GM19239 (cell line): ENCODE measurements at regions not wholly inside any gene's neighbourhood (a gene's known extent, or its start where the extent isn't known, plus 50 kb on each side); places are given as distances from the start of the nearest gene placed in this dataset.

Experiments used
- DNase-seq: peaks from one replicate; pipeline ENCODE4 v3.0.0; 2011; ENCODE audit warnings: low spot score; ENCODE audit not compliant: insufficient read length
- FAIRE-seq: peaks from 2 replicates; lab custom pipeline; 2011; peaks lifted over from hg19 to GRCh38; lab: Jason Lieb, UNC

DNA sequence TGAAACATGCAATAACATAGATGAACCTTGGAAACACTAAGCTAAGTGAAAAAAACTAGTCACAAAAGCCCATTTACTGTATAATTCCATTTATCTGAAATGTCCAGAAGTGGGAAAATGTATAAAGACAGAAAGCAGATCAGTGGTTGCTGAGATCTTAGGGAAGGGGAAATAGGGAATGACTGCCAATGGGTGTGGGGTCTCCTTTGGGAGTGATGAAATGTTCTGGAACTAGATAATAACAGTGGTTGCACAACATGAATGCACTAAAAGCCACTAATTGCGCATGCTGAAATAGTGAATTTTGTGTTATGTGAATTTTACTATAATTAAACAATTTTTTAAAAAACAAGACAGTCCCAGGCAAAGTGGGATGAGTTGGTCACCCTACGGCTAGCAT, 472.8 kb downstream of the CCDC171 start:
- FAIRE-seq (no peak), DNase-seq (no peak)

DNA sequence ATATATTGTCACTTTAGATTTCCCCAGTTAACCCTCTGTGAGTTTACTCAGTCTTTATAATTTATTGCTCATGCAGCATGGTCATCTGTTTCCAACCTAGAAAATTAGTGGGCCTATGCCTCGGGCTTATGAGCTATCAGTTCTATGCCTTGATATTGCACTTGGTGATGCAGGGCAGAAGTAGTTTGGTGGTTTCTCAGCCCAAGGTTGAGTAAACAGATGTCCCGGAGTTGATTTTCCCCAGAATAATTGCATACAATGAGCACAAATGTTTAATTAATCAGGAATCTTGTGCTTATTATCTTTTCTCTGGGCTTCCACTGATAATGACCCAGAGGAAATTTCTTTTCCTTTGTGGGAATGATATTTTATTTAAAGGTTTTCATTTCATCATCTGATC, 474.0 kb downstream of the CCDC171 start:
- DNase-seq (no peak), FAIRE-seq (no peak)

DNA sequence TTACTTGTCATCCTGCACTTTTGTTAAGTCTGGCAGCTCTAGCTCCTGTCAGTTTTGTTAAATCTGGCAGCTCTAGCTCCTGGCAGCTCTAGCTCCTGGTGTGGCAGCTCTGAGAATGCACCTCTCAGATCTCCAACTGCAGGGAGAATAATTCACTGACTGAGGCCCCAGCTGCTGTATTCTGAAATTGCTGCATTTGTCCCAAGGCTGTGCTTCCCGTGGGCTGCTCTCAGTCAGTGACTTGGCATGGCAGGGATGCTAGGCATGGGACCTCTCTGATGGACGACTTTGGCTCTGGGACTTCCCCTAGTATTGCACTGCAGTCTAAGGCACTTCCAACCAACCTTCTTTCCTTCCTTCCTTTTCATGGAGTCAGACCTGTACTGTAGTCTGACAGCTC, 475.7 kb downstream of the CCDC171 start:
- DNase-seq, result no peak
- FAIRE-seq, result no peak

DNA sequence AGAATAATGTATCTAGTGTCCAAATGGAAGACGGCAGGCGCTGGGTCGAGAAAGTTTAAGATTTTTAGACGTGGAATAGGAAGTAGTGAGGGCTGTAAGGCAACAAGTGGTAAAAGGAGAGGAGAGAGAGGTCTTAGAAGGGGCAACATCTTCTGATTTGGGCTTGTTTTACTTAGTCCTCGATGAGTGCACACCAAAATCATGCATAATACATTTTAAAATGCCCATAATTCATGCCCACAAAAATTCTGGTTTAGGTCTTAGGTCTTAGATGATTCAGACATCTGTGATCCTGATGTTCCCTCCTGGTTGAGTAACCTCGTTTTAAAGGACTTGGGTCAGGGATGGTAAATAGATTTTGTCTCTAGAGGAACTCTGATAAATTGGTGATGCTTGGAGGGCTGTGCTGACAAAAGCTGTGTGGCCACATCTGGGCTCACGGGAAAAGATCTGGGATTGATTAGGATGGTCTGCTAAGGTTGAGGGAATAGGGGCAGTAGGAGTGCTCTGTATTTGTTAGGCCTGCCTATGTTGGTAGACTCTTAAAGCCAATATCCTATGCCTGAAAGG, 476.3 kb downstream of the CCDC171 start:
- FAIRE-seq (no peak), DNase-seq (no peak)

DNA sequence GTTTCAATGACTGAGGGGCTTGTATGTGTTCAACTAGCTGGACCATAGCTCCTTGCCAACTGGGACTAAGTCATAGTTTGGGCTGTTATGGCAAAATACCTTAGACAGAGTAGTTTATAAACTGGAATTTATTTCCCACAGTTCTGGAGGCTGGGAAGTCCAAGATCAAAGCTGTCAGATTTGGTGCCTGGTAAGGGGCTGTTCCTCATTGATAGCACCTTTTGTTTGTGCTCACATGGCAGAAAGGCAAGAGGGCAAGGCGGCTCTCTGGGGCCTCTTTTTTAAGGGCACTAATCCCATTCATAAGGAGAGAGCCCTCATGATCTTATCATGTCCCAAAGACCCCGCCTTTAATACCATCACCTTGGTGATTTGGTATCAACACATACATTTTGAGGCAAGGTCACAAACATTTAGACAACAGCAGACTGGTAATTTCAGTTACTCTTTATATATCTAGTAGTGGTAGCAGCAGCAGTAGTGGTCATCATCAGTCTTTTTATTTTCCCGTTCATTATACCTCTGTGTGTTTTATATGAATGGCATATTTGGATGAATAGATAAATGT, 477.0 kb downstream of the CCDC171 start:
- FAIRE-seq (no peak), DNase-seq (no peak)

DNA sequence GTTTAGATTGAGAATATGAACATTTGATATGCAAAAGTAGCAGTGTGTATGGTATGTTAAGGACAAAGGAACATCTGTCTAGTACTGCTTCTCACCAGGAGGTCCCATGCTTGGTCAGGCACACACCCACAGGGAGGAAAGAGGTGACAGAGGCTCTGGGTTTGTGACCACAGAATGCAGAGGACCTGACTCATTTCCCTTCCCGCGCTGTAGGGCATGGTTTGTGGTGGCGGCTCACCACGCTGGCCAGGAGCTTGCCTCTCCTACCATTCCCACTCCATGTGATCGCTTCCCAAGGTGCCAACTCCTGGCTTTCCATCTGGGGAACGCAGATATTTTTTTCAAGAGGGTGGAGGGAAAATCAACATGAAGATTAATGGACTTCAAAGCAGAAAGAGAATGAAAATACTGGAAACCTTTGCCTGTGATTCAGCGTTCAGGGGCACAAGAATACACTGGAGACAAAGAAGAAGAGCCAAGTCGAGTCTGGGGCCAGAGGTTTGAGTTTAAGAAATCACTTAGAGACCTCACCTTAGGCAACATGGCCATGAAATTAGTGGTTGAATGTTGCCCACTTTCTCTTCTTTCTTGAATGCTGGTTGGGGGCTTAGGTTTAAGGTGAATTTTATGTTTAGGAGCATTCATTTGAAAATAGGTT, 477.8 kb downstream of the CCDC171 start:
- DNase-seq (no peak), FAIRE-seq (no peak)

DNA sequence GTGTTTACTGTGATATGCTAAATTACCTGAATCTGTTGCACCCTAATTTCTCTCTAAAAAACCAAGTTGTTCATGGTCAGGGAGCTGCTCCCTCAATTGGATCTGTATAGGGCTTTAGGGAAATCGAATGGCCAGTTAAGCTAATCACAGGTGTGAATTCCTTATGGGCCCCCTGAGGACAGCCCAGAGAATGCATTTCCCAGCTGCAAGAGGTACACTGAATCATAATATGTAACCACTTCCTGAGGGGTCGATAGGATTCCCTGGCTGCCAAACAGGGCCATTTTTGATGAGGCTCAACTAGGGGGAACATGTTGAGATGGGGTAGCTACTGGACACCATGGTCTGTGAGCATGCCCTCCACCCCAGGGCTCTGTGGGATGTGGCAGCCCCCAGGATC, 478.6 kb downstream of the CCDC171 start:
- no peak for FAIRE-seq

DNA sequence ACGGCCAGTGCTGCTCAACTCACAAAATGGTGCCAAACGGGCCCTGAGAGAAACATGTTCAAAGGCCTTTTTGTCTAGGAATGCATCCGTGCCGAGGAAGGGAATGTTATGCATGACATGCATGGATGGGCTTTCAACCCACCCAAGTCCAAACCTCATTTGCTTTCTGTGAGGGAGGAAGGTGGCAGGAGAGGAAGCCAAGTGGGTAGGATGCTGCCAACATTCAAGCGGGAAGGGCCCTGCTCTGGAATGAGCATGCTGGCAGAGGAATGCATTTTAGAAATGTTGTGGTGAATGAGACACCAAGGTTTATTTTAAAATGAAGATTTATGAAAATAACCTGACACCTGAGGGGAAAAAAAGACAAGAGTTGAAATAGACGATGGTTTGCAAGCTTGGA, 479.1 kb downstream of the CCDC171 start:
- DNase-seq, result no peak
- FAIRE-seq, result no peak

More for the DNA sequence above, 478.6 kb downstream of the CCDC171 start:
- no peak for DNase-seq

DNA sequence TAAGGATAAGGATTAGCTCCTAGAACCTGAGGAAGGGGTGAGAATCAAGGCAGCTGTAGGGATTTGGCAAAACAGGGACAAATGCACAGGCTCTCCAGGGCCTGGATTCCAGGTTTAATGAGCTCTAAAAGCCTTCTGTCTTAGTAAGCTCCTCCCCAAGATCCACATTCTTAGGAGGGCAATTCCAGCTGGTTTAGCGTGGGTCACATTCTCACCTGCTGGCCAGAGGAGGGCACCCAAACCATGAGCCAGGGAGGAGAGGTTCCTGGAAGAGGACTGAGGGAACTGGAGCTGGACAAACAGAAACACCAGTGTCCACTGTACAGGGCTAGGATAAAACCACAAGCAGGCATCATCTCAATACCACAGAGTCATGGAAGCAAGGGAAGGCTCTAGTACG, 480.0 kb downstream of the CCDC171 start:
- no peak for FAIRE-seq
- no peak for DNase-seq

DNA sequence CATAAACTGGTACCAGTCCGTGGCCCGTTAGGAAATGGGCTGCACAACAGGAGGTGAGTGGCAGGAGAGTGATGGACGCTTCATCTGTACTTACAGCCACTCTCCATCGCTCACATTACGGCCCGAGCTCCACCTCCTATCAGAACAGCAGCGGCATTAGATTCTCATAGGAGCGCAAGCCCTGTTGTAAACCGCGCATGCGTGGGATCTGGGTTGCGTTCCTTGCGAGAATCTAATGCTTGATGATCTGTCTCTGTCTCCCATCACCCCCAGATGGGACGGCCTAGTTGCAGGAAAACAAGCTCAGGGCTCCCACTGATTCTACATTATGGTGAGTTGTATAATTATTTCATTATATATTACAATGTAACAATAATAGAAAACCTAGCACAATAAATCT, 480.4 kb downstream of the CCDC171 start:
- no peak for FAIRE-seq
- no peak for DNase-seq

DNA sequence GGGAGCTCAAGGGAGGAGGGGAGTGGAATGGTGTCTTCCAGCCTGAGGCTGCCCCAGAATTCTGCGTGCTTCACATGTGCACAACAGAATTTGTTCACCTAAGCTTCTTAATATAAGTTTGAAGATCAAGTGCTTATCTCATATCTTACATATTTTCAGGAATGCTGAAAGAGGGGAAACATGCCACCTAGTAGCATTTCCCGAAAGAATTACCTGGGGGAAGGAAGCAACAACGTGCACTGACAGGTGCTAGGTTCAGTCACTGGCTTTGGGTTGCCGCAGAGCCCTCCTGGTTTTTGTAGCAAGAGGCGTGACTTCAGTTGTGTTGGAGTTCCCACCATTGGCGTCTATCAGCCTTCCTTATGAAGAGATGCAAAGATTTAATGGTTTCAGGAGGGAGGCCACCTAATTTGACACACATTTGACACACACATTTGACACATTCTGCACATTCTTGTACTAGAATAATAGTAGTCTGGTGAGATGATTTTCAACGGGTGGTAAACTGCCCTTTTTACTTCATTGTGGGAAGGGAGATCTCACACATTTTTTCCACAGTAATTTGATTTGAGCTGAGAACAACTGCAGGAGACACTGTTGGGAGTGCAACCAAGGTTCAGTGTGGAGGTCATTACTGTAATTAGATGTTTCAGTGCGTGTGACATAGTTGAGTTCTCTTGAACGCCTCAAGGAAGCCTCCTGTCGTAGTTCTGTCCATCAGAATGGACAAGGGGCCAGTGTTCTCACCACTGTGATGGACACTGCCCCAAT, 481.3 kb downstream of the CCDC171 start:
- FAIRE-seq (no peak), DNase-seq (no peak)

DNA sequence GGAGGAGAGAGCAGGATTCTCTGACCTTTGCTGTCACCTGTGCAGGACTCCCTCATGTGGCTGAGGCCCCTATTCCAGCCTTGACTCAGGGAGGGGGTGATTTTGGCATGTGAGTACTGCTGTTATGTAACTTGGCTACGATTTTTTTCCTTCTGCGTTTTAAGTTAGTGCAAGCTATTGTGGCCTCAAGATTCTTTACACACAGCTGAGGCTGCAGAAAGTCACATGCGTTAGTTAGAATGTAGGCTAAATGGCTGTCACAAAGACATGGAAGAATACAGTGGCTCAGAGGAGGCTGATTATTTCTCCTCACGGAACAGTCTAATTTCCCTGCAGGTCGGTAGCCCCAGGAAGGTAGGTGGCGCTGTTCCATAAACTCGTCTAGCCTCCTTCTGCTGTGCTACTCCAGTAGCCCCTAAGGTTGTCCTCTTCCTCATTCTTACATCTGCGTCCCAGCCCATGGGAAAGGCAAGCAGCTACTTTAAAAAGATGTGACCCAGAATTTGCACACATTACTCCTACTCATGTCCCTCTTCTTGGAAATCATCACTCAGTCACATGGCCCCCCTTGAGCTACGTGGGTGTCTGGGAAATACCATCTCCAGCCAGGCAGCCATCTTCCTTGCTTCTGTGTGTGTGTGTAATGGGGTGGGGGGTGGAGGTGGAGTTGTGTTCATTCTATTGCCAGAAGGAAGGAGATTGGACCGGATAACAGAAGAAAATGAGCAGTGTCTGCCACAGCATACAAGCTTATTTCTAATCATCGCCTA, 486.6 kb downstream of the CCDC171 start:
- DNase-seq (no peak), FAIRE-seq (no peak)

DNA sequence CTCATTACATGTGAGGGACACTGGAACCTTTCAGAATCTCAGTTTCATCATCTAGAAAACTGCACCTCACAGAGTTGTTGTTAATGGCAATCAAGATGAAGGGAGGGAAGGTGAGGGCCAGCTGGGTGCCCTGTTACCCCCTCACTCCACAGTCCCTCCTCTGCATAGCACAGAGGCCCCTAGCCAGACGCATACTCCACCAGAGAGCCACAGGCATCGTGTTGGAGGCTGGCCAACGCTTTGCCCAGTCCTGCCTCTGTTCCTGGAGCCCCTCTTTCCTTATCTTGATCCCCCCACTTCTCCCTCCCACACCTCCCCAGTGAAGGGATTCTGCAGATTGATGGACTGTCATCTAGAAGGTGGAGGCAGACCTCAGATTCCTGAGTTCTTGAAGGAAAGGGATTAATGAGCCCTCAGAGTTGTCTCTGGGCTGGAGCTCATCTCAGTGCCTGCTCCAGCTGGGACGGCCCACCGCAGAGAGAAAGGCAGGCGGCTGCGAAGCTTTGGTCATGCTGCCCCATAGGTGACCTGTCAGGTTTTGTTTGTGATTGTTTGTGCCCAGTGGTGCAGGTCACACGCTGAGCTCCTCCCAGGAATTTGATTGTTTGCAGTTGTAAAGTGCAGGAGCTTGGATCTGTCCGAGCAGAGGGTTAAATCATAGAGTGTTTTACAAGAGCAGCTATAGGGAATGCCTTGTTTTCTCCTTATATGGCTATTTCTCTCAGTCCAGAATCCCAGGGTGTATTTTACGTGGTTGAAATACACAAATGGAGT, 487.3 kb downstream of the CCDC171 start:
- no peak for FAIRE-seq
- DNase-seq, result no peak

DNA sequence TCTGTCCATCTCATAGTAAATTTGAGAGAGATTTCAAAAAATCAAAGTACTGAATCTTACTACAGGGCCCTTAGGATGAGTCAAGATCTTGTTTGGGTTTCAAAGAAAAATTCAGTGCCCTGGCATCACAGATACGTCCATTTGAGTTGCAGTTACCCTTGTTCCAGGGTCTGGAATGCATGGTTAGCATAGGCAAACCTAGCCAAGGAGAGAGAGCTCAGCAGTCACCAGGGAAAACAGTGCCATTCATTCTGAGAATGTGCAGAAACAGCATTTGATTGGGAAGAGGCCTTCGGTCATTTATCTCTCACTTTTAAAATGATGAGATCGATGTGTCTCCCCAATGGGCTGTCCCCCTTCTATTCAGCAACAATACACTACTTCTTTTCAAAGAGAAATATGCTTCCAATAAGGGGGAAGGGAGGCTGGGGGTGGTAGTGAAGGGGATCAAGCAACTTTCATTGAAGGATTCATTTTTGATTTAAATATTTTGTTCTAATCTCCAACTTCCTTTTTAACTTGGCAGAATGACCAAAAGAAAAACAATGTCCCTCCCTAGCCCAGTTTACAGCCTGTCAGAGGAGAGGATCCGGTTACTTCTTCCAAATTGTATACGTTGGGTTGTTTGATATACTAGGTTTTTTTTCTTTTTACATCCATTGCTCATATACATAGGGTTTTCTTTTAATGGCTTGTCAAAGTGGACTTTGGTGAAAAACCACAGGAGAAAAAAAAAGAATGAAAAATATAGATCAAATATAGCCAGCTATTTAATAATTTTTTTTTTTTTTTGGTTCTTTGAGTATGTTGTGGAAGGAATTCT, 491.1 kb downstream of the CCDC171 start:
- no peak for DNase-seq
- no peak for FAIRE-seq

DNA sequence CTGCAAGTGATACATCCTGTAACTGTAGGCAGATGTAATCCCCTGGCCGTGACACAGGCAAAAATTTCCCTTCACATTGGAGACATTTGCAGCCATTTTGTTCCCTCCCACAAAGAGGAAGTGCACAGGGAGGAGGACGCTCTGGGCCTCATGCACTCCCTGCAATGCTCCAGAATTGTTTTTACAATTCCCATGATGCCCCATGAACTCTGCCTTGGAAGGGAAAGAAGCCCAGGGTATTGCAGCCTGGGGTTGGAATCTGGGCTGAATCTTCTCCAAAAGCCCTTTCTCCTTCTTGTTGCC, 491.7 kb downstream of the CCDC171 start:
- no peak for FAIRE-seq
- DNase-seq, result no peak

DNA sequence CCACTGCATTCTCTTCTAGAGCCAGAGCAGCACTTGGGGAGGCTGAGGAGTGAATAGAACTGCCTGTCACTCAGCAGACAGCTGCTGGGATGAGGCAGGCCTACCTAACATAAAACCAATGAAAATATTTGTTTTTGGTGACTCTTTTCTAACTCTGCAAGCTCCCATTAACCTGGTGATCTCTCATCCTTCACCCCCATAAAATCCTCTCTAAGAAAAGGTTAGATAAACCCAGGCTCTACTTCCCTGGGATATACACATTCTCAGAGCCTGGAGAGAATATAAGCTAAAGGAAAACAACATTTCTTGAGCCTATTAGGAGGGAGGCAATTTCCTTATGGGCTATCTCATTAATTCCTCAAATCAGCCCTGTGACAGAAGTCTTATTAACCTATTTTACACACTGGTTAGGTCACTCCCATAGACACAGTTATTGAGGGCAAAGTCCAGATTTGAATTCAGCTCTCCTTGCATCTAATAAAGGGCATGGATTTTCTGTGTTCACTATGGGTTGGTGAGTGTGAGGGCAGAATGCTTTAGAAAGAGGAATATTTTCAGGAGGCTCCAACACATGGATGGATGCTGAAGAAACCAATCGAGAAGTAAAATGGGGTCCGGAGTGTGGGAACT, 492.9 kb downstream of the CCDC171 start:
- DNase-seq (no peak), FAIRE-seq (no peak)

DNA sequence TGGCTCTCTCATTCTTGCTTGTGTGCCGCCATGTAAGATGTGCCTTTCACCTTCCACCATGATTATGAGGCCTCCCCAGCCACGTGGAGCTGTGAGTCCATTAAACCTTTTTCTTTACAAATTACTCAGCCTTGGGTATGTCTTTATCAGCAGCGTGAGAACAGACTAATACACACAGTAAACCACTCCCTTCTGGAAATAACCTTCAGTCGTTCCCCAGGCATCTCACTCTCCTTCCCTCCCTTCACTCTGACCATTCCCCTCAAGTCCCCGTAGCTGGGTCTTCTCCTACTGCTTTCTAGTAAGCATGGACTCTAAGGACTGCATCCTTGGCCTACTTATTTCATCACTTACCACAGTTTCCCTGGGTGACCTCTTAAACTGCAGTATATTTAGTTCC, 493.9 kb downstream of the CCDC171 start:
- FAIRE-seq, result no peak
- no peak for DNase-seq

DNA sequence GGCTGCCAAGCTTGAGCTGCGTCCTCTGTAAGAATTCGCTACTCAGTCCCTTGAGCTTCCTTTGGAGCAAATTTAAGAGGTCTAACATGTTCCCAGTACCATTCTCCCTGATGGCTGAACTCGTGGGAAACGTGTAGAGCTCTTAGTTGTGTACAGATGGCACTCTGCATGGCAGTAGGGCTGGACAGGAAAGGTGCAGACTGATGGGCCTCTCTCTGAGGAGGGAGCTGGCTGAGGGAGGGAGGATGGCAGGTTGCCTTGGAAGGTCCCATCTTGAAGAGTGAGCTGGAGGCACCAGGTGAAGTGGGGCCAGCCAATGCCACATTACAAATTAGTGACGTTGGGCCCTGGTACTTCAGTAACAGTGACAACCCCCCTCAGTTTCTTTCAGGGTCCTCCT, 495.3 kb downstream of the CCDC171 start:
- FAIRE-seq, result no peak
- DNase-seq, result no peak

DNA sequence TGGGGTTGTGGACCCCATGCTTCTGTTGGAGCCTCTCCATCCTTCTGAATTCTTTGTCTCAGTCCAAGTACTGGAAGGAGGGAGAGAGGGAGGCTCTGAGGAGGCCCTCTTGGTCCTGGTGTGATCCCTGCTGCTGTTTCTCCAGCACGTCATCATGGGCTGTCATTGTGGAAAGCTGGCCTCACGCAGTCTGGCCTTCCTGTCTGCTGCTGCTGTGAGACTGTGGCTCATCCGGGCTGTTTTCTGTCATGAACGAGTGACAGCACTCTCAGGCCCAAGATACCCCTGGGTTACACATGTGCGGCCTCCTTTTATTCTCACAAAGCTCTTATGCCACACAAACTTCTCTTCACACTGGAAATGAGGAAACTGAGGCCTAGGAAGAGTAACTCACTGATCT, 499.3 kb downstream of the CCDC171 start:
- no peak for FAIRE-seq
- no peak for DNase-seq
